NCI-H774 (cell line): ENCODE measurements at regions not wholly inside any gene's neighbourhood (a gene's known extent, or its start where the extent isn't known, plus 50 kb on each side); places are given as distances from the start of the nearest gene placed in this dataset.
"Not testable (repeated sequence)": the region's sequence is repeated elsewhere in the genome, so short reads cannot be mapped to it uniquely, and the experiment has no call there.

Source experiments
- DNase-seq: peaks from one replicate; lab custom pipeline; 2025; lab: John Stamatoyannopoulos, UW

DNA sequence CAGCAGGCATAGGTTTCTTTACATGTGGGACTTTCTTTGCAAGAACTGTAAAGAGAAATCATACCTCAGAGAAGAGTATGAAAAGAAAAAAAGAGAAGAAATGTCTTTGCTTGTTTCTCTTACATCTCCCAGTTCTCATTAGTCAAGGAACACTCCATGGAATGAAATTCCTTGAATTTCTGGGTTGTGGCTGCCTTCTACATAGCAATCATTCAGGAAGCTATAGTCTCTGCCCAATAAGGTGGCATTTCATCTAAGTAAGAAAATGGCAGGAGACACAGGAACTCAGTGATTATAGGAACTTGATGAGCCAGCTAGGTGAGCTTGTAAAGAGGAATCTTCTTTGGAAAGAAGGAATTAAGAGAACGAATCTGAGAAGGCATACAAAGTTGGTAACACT is 197.0 kb upstream of the FKBP1C start:
- DNase-seq: no peak

DNA sequence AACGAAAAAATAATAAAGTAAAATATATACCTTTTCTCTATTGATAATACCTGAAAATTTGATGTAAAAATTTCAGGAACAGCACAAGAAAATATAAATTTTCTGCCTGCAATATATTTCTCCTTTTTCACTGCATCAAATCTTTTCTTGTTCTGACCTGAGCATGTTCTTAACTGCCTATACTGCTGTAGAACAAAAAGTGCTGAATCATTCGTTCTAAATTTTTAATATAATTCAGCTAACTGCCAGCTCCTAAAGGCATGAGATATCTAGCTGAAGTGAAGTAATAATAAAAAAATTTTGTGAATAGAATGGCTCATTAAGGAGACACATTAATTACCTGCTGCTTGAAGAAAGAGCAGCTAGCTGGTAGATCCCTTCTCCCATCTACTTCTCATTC is 188.6 kb upstream of the FKBP1C start:
- no peak for DNase-seq

DNA sequence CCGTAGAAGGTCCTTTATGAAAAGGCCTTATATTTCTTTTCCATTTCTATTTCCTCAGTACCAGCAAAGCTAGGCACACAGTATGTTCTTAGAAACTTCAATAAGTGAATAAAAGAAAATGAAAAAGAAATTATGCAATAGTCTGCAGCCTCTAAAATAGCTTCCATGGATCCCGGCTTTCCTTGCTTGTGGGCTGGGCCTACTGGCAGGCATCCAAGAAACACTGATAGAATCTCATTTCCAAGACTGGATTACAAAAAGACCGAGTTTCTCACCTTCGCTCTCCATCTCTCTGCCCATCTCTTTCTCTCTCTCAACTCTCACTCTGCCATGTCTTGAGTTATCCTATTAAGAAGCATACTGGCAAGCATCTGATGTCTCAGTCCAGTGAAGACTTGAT is 187.5 kb upstream of the FKBP1C start:
- DNase-seq: no peak

DNA sequence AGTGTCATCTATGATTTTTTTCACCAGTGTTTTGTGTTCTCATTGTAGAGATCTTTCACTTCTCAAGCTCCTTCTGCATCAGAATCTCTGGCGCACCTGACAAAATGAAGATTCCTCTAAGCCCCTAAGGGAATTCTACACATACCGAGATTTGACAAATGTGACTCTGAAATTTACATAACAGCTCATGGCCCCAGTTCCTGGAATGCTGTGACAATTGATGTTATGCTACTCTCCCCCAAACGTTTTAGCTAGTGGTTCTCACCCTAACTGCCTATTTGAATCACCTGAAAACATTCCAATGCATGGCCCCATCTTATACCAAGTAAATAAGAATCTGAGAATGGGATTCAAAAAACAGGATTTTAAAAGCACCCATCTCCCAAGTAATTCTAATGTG is 162.1 kb upstream of the FKBP1C start:
- DNase-seq: no peak

DNA sequence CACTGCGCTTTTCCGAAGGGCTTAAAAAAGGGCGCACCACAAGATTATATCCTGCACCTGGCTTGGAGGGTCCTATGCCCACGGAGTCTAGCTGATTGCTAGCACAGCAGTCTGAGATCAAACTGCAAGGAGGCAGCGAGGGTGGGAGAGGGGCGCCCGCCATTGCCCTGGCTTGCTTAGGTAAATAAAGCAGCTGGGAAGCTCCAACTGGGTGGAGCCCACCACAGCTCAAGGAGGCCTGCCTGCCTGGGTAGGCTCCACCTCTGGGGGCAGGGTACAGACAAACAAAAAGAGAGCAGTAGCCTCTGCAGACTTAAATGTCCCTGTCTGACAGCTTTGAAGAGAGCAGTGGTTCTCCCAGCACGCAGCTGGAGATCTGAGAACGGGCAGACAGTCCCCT is 158.1 kb upstream of the FKBP1C start:
- DNase-seq: not testable (repeated sequence)

DNA sequence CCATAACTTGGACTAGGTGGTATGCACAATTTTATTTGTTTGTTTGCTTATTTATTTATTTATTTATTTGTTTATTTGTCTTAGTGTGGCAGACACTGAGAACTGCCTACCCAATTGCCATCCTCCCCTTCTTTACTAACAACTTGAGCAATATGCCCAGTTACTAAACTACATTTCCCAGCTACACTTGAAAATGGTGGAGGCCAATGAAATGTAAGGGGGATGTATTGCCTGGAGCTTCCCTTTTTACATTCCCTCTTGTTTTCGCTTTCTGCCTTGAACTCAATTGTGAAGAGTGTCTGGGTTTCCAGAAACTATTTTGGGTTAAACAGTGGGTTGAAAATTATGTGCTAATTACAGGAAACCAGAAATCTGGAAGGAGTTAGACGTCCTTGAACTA is 152.7 kb upstream of the FKBP1C start:
- no peak for DNase-seq

DNA sequence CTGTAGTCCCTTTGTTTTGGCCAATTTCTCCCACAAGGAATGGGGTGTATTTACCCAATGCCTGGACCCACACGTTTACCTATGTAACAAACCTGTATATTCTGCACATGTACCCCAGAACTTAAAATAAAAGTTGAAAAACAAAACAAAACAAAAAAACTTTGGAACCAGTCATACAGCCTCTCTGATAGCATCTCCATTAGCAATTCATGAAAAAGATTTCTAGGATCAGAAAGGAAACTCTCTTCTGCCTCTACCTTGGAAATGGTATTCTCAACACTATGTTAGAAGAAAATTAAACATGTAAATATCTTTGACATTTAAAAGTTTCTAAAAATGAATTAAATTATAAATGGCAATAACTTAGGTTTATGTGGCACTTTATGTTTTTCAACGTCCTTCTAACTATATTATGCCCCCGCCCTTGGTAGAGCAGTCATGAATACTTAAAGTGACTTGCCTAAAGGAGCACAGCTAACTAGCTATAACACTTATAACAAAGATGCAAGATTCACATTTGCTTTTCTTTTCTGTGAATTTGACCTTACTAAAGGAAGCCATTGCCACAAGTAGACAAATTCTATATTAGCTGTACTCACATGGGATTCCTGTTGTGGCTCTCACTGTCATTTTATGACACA is 147.5 kb upstream of the FKBP1C start:
- DNase-seq: no peak

DNA sequence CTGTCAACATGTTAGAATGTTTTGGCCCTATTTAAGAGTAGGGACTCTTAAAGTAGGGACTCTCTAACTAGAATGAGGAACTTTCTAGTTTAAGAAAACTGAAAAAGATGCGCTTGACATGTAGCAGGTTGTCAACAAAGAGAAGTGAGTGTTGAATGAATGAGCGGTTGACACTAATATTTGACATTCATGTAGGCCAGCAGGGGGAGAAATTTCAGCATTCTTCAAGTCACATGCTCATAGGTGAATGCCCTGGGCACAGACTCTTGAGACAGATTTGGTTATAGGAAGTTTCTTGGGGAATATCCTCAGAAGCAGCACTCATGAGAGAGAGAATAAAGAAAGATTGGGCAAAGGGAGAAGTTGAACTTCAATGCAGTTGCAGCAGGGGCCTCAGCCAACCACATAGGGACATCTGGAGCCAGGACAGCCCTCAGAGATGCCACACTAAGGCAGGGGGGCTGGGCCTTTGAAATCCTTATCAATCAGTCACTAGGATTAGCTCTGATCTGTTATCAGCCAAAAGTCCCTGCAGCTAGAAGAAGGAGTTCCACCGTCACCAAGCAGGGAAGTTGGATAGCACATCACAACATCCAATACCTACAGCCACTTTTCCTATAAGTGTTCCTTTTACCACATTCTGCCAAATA is 145.1 kb upstream of the FKBP1C start:
- no peak for DNase-seq

DNA sequence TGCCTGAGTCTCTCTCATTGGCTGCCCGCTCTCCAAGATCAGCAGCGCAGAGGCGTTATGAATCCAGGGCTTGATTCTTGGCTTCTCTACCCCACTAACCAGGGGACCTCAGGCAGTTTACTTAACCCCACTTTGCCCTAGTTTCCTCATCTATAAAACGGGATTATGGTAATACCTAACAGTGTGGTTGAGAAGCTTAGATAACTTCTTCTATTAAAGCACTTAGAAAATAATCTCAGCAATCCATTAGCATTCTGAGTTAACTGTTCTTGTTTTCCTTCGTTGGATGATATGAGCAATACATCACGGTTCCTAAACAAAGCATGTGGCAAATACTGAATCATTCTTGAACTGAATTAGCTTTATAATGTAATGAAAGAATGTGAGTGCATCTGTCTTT is 116.3 kb upstream of the FKBP1C start:
- DNase-seq: no peak

DNA sequence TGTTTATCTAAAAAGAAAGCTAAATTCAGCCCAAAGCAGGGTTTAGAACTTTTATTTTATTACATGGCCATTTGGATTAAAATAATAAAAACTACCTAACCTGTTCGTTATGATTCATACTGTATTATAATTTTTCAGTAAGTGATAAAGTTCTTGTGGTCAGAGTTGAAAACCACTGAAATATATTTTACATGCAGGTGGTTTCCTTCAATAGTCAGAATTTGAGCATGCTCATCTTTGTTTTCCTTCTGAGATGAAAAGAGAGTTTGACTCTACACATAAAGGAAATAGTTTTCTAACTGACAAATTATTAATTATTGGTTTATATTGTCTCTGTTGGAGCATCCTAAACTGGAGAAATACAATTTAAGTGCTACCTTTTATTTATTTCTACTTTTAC is 114.0 kb upstream of the FKBP1C start:
- DNase-seq: no peak

DNA sequence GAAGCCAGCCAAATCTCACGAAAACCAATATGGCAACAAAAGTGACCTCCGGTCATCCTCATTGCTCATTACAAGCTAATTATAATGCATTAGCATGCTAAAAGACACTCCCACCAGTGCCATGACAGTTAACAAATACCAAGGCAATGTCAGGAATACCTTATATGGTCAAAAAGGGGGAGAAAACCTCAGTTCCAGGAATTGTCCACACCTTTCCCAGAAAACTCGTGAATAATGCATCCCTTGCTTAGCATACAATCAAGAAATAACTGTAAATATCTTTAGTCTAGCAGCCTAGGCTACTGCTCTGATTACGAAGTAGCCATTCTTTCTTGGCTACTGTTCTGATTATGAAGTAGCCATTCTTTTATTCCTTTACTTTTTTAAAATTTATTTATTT is 112.5 kb upstream of the FKBP1C start:
- no peak for DNase-seq

DNA sequence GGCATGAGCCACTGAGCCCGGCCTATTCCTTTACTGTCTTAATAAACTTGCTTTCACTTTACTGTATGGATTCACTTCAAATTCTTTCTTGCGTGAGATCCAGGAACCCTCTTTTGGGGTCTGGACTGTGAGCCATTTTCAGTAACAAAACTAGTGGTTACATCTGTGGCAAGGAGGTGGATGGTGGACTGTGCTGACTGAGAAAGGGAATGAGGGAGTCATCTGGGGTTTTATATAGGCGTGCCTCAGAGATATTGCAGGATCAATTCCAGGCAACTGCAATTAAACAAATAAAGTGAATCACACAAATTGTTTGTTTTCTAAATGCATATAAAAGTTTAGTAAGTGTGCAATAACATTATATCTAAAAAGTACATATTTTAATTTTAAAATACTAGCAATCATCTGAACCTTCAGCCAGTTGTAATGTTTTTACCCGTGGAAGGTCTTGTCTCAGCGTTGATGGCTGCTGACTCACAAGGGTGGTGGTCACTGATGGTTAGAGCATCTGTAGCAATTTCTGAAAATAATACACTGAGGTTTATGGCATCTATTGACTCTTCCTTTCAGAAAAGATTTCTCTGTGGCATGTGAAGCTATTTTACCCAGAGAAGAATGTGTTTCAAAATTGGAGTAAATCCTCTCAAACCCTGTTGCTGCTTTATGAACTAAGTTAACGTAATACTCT is 111.4 kb upstream of the FKBP1C start:
- DNase-seq: no peak

DNA sequence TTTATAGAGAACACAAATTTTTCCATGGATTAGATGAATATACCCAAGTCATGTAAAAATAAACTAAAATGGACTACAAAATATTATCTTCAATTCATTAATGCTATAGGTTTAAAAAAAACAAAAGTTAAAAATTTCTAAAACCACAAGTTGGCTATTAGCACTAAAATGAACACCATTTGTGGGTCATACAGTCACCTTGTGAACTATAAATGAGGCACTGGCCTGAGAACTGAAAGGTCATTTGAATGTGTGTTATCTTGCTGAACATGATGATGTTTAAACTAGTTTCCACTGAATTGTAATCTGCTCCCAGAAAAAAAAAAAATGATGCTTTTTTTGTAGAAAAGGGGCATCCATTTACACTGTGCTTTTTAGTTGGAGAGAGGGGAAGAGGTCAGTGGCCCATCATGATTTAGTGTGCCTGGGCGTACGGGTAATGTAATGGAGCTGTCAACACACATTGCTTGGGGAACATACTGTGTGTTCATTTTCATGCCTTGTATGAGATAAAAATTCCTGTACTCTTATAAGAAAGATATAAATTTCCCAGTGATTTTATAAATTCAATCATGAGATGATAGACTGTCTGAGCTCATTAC is 96.6 kb upstream of the FKBP1C start:
- DNase-seq: no peak

DNA sequence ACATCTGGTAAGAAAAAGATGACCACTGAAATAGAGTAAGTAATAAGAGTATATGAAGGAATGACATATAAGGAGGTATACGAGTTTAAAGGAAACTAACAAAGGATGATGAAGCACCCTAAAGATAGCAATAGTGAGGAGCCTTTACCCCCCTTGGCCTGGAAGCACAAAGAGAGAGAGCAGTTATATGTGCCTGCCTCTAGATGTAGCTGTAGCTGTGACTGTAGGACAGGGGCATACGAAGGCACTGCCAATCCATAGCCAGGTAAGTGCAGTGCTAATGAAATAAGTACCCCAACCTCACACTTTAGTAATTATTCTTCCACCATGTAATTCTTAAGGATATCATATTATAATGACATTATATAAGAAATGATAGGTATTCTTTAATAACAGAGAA is 90.1 kb upstream of the FKBP1C start:
- DNase-seq: no peak

DNA sequence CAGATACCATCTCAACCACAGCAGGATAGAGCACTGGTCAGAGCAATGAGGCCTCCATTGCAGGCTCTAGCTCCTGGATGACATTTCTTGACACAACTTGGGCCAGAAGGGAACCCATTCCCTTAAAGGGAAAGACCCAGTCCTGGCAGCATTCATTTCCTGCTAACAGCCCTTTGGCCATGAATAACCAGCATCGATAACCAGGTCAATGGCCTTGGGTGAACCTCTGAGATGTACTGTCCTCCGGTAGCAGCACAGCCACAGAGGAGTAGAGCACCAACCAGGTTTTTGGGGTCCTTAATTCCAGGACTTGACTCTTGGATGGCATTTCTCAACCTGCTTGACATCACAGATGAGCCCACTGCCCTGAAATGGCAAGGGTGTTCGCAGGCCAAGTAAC is 71.2 kb upstream of the FKBP1C start:
- DNase-seq: no peak

DNA sequence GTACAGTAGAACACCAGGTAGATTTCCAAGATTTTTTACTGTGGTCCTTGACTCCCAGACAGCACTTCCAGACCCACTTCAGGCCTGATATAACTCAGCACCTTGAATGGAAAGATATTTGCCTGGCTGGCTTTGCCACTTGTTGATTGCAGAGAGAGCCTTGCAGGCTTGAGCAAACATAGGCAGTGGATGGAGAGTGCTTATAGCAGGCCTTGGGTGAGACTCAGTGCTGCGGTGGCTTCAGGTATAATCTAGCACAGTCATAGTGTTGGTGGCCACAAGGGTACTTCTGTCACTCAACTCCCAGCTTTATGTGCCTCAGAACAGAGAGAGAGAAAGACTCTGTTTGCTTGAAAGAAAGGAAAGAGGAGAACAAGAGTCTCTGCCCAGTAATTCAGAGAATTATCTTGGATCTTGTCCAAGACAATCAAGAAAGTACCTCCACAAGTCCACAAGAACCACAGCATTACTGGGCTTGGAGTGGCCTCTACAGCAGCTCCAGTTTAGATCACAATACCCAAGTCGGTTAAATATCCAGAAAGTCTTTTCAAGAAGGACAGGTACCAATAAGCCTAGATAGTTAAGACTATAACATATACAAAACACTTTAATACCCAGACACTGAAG is 70.5 kb upstream of the FKBP1C start:
- no peak for DNase-seq

DNA sequence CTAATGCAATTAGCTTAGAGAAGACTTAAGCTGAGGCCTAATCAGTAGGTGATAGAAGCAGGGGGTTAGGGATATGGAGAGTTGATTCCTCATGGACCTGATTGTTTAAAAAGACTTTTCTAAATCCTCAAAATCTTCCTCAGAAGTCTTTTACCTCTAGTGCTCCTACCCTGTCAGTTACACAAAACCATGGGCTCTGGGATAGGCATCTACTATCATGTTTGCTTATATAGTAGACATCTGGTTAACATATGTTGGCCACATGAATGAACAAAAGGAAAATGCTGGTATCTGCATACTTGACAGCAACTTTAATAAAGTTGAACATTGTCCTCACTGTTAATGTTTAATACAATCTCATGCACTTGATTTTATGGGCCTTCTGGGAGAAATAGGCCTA is 61.5 kb upstream of the FKBP1C start:
- no peak for DNase-seq

DNA sequence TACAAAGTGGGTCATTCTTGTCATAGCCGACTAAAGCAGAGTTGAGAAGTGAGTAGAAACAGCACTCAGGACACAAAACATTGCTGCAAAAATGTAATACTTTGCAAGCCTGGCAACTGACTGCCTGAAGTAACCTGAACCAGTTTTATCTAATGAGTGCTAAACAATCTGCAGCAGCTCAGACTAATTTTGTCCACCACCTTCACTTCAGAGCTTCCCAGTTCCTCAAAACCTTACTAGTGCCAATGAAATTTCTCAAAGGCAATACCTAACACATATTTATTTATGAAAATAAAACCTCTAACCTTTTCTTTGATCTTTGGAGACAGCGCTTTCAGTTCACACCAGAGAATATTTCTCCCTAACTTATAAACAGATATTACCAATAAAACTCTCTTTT is 56.7 kb upstream of the FKBP1C start:
- no peak for DNase-seq
